Heart left ventricle (tissue), 13 donors: ENCODE measurements at regions not wholly inside any gene's neighbourhood (a gene's known extent, or its start where the extent isn't known, plus 50 kb on each side); places are given as distances from the start of the nearest gene placed in this dataset.

Experiments
- POLR2A ChIP-seq, 2 donors: fragments of 450-650 bp; IDR thresholded peaks; one replicate each; pipeline ENCODE4 v1.6.1; 2017; ENCODE audit warnings: antibody characterized with exemption in 2 of 2, mild to moderate bottlenecking in 2 of 2, moderate library complexity in 2 of 2
- TF ChIP-seq, protein P1 (sequence below), 12 donors: fragments of 200-600 bp; sonication (generic) in 4 of 12; IDR thresholded peaks; one replicate each; pipeline versions ENCODE4 v1.5.0 to v1.8.0; 2018 to 2022; ENCODE audit warnings: antibody characterized with exemption in 12 of 12, mild to moderate bottlenecking in 5 of 12
- donor health status: ischemic (EF 13 %, LVEDD 7.1; RV severe dilation, severe dysfunction).
- donor health status: DM: no; HTN: yes; CAD: no.
- donor health status: DM: no; HTN: no; CAD: no.
- donor health status: ischemic (EF 25% LVEDD 6.9; RV normal size, moderate dysfunction).
- donor health status: ischemic (EF 25% LVEDD 5.7; RV mildly dilated, moderate dysfunction).
- donor health status: ischemic (EF 35%, LVEDD 5.7; RV mildly dilated, moderate dysfunction).
- donor health status: nonischemic (EF 11% LVEDD 7.7; RV severe dilation, severe dysfunction).
- donor health status: DM: yes; HTN: yes; CAD: no.
- donor health status: PGD.
- donor health status: ischemic (EF 29% LVEDD 5.4; RV normal size, mild dysfunction).
- donor health status: nonischemic (EF 23%, LVEDD 6.1; RV moderate dilation, normal function).

DNA sequence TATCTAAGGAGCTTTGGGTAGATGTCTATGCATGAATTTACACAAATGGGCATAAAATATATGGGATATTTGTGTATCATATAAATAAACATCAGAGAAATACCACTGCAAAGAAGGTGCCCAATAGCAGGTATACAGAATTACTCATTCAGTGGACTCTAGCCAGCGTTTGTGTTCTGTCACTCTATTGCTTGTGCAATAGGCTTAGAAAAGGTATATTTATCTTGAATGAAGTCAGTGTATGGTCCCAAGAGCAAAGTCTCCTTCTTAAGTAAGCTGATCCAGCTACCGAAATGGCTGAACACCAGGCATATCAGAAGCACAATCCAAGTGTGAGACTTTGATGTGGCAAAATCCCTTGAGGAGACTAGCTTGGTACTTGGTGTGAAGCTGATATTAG is 1058.4 kb downstream of the SORCS1 start:
- TF ChIP-seq, protein P1, sequence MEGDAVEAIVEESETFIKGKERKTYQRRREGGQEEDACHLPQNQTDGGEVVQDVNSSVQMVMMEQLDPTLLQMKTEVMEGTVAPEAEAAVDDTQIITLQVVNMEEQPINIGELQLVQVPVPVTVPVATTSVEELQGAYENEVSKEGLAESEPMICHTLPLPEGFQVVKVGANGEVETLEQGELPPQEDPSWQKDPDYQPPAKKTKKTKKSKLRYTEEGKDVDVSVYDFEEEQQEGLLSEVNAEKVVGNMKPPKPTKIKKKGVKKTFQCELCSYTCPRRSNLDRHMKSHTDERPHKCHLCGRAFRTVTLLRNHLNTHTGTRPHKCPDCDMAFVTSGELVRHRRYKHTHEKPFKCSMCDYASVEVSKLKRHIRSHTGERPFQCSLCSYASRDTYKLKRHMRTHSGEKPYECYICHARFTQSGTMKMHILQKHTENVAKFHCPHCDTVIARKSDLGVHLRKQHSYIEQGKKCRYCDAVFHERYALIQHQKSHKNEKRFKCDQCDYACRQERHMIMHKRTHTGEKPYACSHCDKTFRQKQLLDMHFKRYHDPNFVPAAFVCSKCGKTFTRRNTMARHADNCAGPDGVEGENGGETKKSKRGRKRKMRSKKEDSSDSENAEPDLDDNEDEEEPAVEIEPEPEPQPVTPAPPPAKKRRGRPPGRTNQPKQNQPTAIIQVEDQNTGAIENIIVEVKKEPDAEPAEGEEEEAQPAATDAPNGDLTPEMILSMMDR (IDR thresholded peaks at IDR 0.05): no peak
- no peak for TF ChIP-seq POLR2A (IDR thresholded peaks at IDR 0.05)
